ENCODE measurements at regions not wholly inside any gene's neighbourhood (a gene's known extent, or its start where the extent isn't known, plus 50 kb on each side); places are given as distances from the start of the nearest gene placed in this dataset.

DNA sequence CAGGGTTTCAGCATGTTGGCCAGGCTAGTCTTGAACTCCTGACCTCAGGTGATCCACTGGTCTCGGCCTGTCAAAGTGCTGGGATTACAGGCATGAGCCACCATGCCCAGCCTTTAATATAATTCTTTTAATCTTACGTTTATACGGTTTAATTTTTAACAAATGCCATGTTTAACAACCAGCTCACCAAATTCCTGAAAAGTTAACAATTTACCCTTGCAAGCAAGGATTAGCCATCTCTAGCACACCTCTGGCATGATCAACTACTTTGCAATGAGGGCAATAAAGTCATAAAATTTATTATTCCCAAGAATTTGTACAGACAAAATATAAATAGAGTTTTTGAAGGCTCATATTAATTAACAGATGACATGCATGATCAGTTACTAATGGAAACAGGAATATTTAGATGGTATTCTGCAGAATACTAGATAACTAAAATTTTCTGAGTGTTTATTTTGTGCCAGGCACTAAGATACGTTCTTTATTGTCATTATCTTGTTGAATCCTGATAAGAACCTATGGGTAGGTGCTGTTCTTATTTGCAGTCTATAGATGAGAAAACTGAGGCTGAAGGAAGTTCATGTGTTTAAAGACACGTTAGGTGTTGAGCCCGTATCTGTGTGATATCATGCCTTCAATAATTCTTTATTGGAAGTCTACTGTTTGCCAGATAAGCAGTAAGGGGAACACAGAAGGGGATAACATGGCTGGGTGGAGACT is 190.1 kb downstream of the CDCA7 start:
- Histone ChIP-seq H3F3A (ENCODE audit: insufficient read depth) (no peaks in the 10 kb centered on the region), H3K27me3 (ENCODE audit: low read length) (no peaks in the 10 kb centered on the region), H3K27ac (ENCODE audit: low read depth, low read length) (no peak overlapping the region), H3K9me3 (ENCODE audit: insufficient read depth, low read length) (no peaks in the 10 kb centered on the region), H3K9me2 (replicated peaks; ENCODE audit: insufficient read depth, low read length) (no peaks in the 10 kb centered on the region; the same call in 1 of the 2 replicates), H2AFZ (ENCODE audit: low read depth, low read length, severe bottlenecking) (no peak overlapping the region), H3K36me3 (ENCODE audit: low read length) (no peaks in the 10 kb centered on the region), H3K4me3 (ENCODE audit: insufficient read depth, low read length, poor library complexity, severe bottlenecking) (no peak overlapping the region), H3K4me2 (ENCODE audit: low read depth, low read length, poor library complexity, severe bottlenecking) (no peak overlapping the region), H4K20me1 (ENCODE audit: low read depth, low read length) (no peaks in the 10 kb centered on the region), H3K79me2 (ENCODE audit: insufficient read depth, low read length) (no peaks in the 10 kb centered on the region), H3K9ac (ENCODE audit: low read length) (no peak overlapping the region)
- no peak for TF ChIP-seq EZH2phosphoT487 (conservative IDR thresholded peaks at IDR 0.05; ENCODE audit: low read length)
- TF ChIP-seq, protein P1, sequence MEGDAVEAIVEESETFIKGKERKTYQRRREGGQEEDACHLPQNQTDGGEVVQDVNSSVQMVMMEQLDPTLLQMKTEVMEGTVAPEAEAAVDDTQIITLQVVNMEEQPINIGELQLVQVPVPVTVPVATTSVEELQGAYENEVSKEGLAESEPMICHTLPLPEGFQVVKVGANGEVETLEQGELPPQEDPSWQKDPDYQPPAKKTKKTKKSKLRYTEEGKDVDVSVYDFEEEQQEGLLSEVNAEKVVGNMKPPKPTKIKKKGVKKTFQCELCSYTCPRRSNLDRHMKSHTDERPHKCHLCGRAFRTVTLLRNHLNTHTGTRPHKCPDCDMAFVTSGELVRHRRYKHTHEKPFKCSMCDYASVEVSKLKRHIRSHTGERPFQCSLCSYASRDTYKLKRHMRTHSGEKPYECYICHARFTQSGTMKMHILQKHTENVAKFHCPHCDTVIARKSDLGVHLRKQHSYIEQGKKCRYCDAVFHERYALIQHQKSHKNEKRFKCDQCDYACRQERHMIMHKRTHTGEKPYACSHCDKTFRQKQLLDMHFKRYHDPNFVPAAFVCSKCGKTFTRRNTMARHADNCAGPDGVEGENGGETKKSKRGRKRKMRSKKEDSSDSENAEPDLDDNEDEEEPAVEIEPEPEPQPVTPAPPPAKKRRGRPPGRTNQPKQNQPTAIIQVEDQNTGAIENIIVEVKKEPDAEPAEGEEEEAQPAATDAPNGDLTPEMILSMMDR (IDR thresholded peaks at IDR 0.05; ENCODE audit: insufficient read depth, low read length, poor library complexity, severe bottlenecking) = no peak

DNA sequence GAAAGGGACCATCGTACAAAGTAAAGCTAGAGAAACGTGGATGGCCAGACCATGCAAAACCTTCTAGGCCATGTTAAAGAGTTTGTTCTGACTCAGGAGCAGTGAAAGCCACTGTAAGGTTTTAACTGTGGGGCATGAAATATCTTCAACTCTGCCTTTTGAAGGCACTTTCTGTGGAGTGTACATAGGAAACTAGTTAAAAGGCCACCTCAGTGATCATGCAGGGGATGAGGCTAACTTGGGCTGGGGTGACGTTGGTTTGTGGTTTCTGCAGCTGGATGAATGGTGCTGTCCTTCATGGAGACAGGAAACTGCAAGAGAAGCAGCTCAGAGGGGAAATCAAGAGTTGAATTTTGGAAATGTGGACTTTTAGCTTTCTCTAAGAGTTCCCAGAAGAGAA is 190.7 kb downstream of the CDCA7 start:
- Histone ChIP-seq H3K9ac (ENCODE audit: low read length) (no peak overlapping the region), H3K27ac (ENCODE audit: low read depth, low read length) (no peak overlapping the region), H3K4me3 (ENCODE audit: insufficient read depth, low read length, poor library complexity, severe bottlenecking) (no peak overlapping the region), H3K27me3 (ENCODE audit: low read length) (no peaks in the 10 kb centered on the region), H3F3A (ENCODE audit: insufficient read depth) (no peaks in the 10 kb centered on the region), H3K9me2 (replicated peaks; ENCODE audit: insufficient read depth, low read length) (no peaks in the 10 kb centered on the region; the same call in 1 of the 2 replicates), H4K20me1 (ENCODE audit: low read depth, low read length) (no peaks in the 10 kb centered on the region), H3K79me2 (ENCODE audit: insufficient read depth, low read length) (no peaks in the 10 kb centered on the region), H3K4me2 (ENCODE audit: low read depth, low read length, poor library complexity, severe bottlenecking) (no peak overlapping the region), H3K36me3 (ENCODE audit: low read length) (no peaks in the 10 kb centered on the region), H2AFZ (ENCODE audit: low read depth, low read length, severe bottlenecking) (no peak overlapping the region), H3K9me3 (ENCODE audit: insufficient read depth, low read length) (no peaks in the 10 kb centered on the region)
- TF ChIP-seq, protein P1 (IDR thresholded peaks at IDR 0.05; ENCODE audit: insufficient read depth, low read length, poor library complexity, severe bottlenecking) = no peak
- TF ChIP-seq EZH2phosphoT487 (conservative IDR thresholded peaks at IDR 0.05; ENCODE audit: low read length) = no peak

DNA sequence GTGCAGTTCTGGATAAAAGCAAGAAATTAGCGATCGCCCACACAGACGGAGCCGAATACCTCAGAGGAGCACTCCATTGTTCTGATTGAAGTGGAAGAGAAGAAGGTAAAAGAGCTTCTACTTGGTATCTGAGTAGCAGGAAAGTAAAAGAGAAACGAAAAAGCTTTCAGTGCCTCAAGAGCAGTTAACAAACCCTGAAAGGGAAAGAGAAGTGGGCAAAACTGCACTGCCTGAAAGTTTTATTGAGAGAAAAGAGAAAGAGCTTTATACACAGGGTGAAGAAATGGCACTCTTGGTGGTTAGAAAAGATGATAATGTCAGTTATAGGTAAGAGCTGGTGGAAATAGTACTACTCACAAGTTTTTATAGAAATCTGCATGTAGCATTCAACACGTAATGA is 192.8 kb downstream of the CDCA7 start:
- no peak overlapping the region for H2AFZ ChIP-seq (ENCODE audit: low read depth, low read length, severe bottlenecking)
- no peaks in the 10 kb centered on the region for H3F3A ChIP-seq (ENCODE audit: insufficient read depth)
- no peak overlapping the region for H3K4me2 ChIP-seq (ENCODE audit: low read depth, low read length, poor library complexity, severe bottlenecking)
- H3K4me3 ChIP-seq (ENCODE audit: insufficient read depth, low read length, poor library complexity, severe bottlenecking) = no peak overlapping the region
- no peak for TF ChIP-seq EZH2phosphoT487 (conservative IDR thresholded peaks at IDR 0.05; ENCODE audit: low read length)
- TF ChIP-seq, protein P1 (IDR thresholded peaks at IDR 0.05; ENCODE audit: insufficient read depth, low read length, poor library complexity, severe bottlenecking) = no peak
- H3K79me2 ChIP-seq (ENCODE audit: insufficient read depth, low read length) = no peaks in the 10 kb centered on the region
- H3K36me3 ChIP-seq (ENCODE audit: low read length) = no peaks in the 10 kb centered on the region
- H3K27me3 ChIP-seq (ENCODE audit: low read length) = no peaks in the 10 kb centered on the region
- H3K9me3 ChIP-seq (ENCODE audit: insufficient read depth, low read length) = no peaks in the 10 kb centered on the region
- no peak overlapping the region for H3K27ac ChIP-seq (ENCODE audit: low read depth, low read length)
- H4K20me1 ChIP-seq (ENCODE audit: low read depth, low read length) = no peaks in the 10 kb centered on the region
- H3K9me2 ChIP-seq (replicated peaks; ENCODE audit: insufficient read depth, low read length) = no peaks in the 10 kb centered on the region
- H3K9ac ChIP-seq (ENCODE audit: low read length) = no peak overlapping the region
